Chondrocyte (in vitro differentiated cells): ENCODE measurements at regions not wholly inside any gene's neighbourhood (a gene's known extent, or its start where the extent isn't known, plus 50 kb on each side); places are given as distances from the start of the nearest gene placed in this dataset.

ENCODE experiments used
- DNase-seq: peaks from one replicate; pipeline ENCODE4 v3.0.0; 2021; ENCODE audit warnings: mixed read lengths, low spot score
- H3K27ac Mint-ChIP-seq: one replicate; pipeline ENCODE4 v1.8.0; 2021; ENCODE audit warnings: mild to moderate bottlenecking, moderate library complexity, mixed read lengths; ENCODE audit not compliant: unreplicated experiment
- H3K27me3 Mint-ChIP-seq: 2 replicates; pipeline ENCODE4 v1.8.0; 2021; ENCODE audit warnings: low read depth, mixed read lengths
- H3K36me3 Mint-ChIP-seq: 2 replicates; pipeline ENCODE4 v1.8.0; 2021; ENCODE audit warnings: low read depth, mixed read lengths
- H3K4me1 Mint-ChIP-seq: 2 replicates; pipeline ENCODE4 v1.8.0; 2021; ENCODE audit warnings: low read depth, mild to moderate bottlenecking, mixed read lengths
- H3K4me3 Mint-ChIP-seq: one replicate; pipeline ENCODE4 v1.8.0; 2021; ENCODE audit warnings: mild to moderate bottlenecking, moderate library complexity, mixed read lengths; ENCODE audit not compliant: unreplicated experiment
- H3K9me3 Mint-ChIP-seq: 2 replicates; pipeline ENCODE4 v1.8.0; 2021; ENCODE audit warnings: low read depth, mixed read lengths
- TF ChIP-seq, protein P1 (sequence below): fragments of 200-600 bp; sonication (generic); IDR thresholded peaks from 2 replicates; pipeline ENCODE4 v1.5.0; 2021; ENCODE audit warnings: antibody characterized with exemption, mild to moderate bottlenecking, moderate library complexity

DNA sequence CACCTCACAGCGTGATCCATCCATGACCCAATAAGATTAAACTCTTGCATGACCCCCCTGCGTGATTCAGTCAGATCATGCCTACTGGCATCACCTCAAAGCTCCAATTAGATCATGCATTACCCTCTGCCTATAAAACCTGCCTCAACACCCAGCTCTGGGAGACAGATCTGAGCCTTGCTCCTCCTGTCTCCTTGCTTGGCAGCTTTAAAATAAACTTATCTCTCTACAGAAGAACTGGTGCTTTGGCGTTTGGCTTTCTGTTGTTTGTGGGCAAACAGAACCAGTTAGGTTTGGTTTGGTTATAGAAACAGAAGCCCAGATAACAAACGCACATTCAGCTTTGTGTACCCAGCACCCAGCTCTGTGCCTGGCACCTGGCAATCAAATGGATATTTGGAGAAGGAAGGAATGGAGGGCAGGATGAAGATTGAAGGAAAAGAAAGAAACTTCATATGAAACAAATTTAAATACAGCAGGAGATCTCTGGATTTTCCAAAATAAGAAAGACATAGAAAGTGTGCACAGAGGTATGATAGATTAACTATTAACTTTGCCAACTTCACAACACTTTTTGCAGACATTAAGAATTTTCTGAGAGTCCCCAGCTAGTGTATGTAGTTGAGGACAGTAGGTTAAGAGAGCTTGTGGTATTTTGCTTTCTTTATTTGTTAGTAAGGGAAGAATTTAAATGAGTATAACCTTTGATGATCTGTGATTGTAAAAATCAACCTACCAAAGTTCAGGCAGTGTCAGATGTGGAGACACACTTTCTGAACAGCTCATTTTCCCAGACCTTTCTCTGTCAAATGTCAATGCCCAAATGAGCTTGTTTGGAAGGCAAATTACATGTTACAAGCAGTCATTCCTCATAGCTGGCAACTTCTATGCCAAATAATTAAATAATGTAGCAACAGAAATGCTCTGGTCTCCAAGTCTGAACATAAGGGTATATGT lies 102.1 kb upstream of the ASTN2 start:
- Mint-ChIP-seq H3K9me3 (no peaks in the 10 kb centered on the region), H3K4me1 (no peaks in the 10 kb centered on the region), H3K27ac (no peak overlapping the region), H3K27me3 (no peaks in the 10 kb centered on the region), H3K4me3 (no peak overlapping the region), H3K36me3 (no peaks in the 10 kb centered on the region)
- TF ChIP-seq, protein P1, sequence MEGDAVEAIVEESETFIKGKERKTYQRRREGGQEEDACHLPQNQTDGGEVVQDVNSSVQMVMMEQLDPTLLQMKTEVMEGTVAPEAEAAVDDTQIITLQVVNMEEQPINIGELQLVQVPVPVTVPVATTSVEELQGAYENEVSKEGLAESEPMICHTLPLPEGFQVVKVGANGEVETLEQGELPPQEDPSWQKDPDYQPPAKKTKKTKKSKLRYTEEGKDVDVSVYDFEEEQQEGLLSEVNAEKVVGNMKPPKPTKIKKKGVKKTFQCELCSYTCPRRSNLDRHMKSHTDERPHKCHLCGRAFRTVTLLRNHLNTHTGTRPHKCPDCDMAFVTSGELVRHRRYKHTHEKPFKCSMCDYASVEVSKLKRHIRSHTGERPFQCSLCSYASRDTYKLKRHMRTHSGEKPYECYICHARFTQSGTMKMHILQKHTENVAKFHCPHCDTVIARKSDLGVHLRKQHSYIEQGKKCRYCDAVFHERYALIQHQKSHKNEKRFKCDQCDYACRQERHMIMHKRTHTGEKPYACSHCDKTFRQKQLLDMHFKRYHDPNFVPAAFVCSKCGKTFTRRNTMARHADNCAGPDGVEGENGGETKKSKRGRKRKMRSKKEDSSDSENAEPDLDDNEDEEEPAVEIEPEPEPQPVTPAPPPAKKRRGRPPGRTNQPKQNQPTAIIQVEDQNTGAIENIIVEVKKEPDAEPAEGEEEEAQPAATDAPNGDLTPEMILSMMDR, result no peak
- DNase-seq, result no peak

DNA sequence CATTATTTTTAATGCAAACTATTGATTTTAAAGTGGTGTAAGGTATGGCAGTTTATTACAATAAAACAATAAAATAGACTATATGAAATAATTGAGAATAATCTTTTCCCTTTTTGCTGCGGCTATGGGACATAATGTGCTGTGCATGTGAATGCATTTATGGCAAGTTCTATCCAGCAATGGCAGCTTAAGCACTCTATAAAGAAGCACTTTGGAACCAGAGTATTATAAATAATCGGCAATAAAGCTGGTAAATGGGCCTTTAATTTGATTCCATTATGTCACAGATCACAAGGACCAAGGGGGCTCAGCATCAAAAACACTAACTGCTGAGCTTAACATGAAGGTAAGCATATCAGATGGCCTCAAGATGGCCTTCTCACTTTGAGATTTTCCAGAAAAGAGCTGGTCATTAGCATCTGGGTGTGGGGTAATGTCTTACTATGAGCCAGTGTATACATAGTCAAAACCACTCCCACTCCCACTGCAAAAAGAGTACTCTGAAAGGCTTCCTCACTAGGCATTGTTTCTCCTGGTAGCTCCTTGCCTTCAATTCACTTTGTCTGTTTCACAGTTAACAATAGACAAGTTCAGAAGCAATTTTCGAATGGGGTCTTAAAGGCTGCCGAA lies 97.1 kb upstream of the ASTN2 start:
- DNase-seq, result no peak
- Mint-ChIP-seq H3K27ac (no peak overlapping the region), H3K27me3 (no peaks in the 10 kb centered on the region), H3K9me3 (no peaks in the 10 kb centered on the region), H3K4me3 (no peak overlapping the region), H3K36me3 (no peaks in the 10 kb centered on the region), H3K4me1 (no peaks in the 10 kb centered on the region)
- TF ChIP-seq, protein P1, result no peak

DNA sequence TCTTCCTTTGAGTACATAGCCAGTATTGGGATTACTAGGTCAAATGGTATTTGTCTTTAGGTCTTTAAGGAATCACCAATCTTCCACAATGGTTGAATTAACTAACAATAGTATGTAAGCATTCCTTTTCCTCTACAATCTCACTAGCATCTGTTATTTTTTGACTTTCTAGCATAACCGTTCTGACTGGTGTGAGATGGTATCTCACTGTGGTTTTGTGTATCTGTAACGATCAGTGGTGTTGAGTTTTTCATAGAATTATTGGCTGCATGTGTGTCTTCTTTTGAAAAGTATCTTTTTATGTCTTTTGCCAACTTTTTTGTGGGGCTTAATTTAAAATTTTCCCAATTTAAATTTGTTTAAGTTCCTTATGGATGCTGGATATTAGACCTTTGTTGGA lies 81.5 kb upstream of the ASTN2 start:
- H3K36me3 Mint-ChIP-seq, result no peaks in the 10 kb centered on the region

DNA sequence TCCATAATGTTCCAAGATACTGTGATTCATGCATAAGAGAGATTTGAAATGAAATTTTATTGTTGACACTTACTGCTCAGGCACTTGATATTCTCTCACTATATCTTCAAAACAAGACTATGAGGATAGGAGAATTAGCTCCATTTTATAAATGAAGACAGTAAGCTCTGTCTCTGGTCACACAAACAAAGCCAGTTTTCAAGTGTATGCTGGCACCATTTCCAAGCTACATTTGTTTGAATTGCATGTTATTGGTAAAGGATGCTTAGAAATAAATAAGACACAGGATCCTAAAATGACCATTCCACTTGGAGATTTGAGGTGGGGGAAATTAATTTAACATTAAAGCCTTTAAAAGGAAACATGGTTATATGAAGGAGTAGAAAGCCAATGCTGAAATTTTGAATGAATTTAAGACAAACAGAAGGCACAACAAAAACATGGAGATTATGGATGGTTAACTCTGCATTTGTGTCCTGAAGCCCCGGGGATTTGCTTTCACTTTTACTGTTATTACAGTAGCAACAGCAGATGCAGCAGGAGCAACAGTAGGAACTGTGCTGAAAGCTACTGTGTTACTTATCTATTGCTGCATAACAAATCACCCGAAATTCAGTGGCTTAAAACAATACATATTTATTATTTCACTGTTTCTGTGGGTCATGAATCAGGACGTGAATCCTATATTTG lies 79.7 kb upstream of the ASTN2 start:
- Mint-ChIP-seq H3K27me3 (peaks cover 6% of the 10 kb centered on the region), H3K36me3 (no peaks in the 10 kb centered on the region), H3K4me3 (no peak overlapping the region), H3K9me3 (peaks cover 17% of the 10 kb centered on the region), H3K4me1 (no peaks in the 10 kb centered on the region), H3K27ac (no peak overlapping the region)
- TF ChIP-seq, protein P1, result no peak
- no peak for DNase-seq

More for the DNA sequence above, 81.5 kb upstream of the ASTN2 start:
- no peaks in the 10 kb centered on the region for H3K4me1 Mint-ChIP-seq
- no peak overlapping the region for H3K4me3 Mint-ChIP-seq
- TF ChIP-seq, protein P1, result no peak
- H3K27me3 Mint-ChIP-seq, result peaks cover 2% of the 10 kb centered on the region
- no peak overlapping the region for H3K27ac Mint-ChIP-seq
- DNase-seq, result no peak
- H3K9me3 Mint-ChIP-seq, result peaks cover 17% of the 10 kb centered on the region

DNA sequence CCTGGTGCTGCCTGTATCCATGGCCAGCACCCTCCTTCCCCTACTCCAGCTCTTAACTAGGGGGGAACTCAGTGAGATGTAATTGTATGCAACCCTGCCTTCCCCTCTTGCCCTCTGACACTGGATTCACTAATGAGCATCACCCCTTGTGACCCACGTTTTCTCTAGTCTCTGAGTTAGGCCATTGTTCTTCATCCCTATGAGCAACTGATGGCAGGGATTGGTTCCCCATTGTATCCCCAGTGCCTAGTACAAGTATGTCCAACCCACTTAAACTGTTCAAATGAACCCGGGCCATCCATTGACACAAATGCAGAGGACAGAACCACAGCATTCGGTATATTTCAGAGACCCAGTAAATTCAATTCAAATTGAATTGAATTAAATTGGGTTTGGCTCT lies 77.6 kb upstream of the ASTN2 start:
- H3K36me3 Mint-ChIP-seq, result no peaks in the 10 kb centered on the region
- no peak overlapping the region for H3K4me3 Mint-ChIP-seq
- no peak overlapping the region for H3K27ac Mint-ChIP-seq
- H3K27me3 Mint-ChIP-seq, result peaks cover 9% of the 10 kb centered on the region
- DNase-seq, result no peak
- TF ChIP-seq, protein P1, result no peak
- peaks cover 15% of the 10 kb centered on the region for H3K9me3 Mint-ChIP-seq
- H3K4me1 Mint-ChIP-seq, result no peaks in the 10 kb centered on the region
